HEK293 (cell line): ENCODE measurements at regions not wholly inside any gene's neighbourhood (a gene's known extent, or its start where the extent isn't known, plus 50 kb on each side); places are given as distances from the start of the nearest gene placed in this dataset.
A peak's percentile ranks its signal among the peaks of the same experiment; 100 is the strongest.

Source experiments
- ATF2 ChIP-seq: fragments of 450-650 bp; formaldehyde crosslinking; IDR thresholded peaks from 2 replicates; pipeline ENCODE4 v1.5.1; 2016; ENCODE audit warnings: missing biosample characterization, missing genetic modification characterization, low read depth
- GLI2 ChIP-seq: fragments of 450-650 bp; formaldehyde crosslinking; IDR thresholded peaks from 2 replicates; pipeline ENCODE4; 2017; ENCODE audit warnings: missing biosample characterization, missing genetic modification characterization, low read depth, borderline replicate concordance
- HOXC10 ChIP-seq: sonication (generic); formaldehyde crosslinking; IDR thresholded peaks from 2 replicates; pipeline ENCODE4 v1.8.1; 2023; ENCODE audit warnings: mild to moderate bottlenecking, missing genetic modification reagents
- HOXD13 ChIP-seq: sonication (generic); formaldehyde crosslinking; IDR thresholded peaks from 2 replicates; pipeline ENCODE4 v1.8.0; 2022; ENCODE audit warnings: missing genetic modification reagents, borderline replicate concordance
- PRDM10 ChIP-seq: fragments of 450-650 bp; formaldehyde crosslinking; IDR thresholded peaks from 2 replicates; pipeline ENCODE4 v1.5.1; 2016; ENCODE audit warnings: missing biosample characterization, missing genetic modification characterization
- PRDM4 ChIP-seq: fragments of 450-650 bp; formaldehyde crosslinking; IDR thresholded peaks from 2 replicates; pipeline ENCODE4 v1.5.1; 2017; ENCODE audit warnings: missing biosample characterization, missing genetic modification characterization
- REST ChIP-seq: fragments of 450-650 bp; formaldehyde crosslinking; IDR thresholded peaks from 2 replicates; pipeline ENCODE4 v1.5.1; 2016; ENCODE audit warnings: missing biosample characterization, missing genetic modification characterization
- ZBTB20 ChIP-seq: fragments of 450-650 bp; formaldehyde crosslinking; IDR thresholded peaks from 2 replicates; pipeline ENCODE4 v1.5.1; 2016; ENCODE audit warnings: missing biosample characterization, missing genetic modification characterization
- ZBTB21 ChIP-seq: fragments of 450-650 bp; formaldehyde crosslinking; IDR thresholded peaks from 2 replicates; pipeline ENCODE4 v1.5.1; 2017; ENCODE audit warnings: missing biosample characterization, missing genetic modification characterization
- ZBTB7A ChIP-seq: fragments of 450-650 bp; formaldehyde crosslinking; IDR thresholded peaks from 2 replicates; pipeline ENCODE4 v1.5.1; 2016; ENCODE audit warnings: low read depth, missing biosample characterization, missing genetic modification characterization
- ZNF16 ChIP-seq: fragments of 450-650 bp; formaldehyde crosslinking; IDR thresholded peaks from 2 replicates; pipeline ENCODE4 v1.5.1; 2016; ENCODE audit warnings: low read depth, missing biosample characterization, missing genetic modification characterization
- ZNF184 ChIP-seq: fragments of 450-650 bp; IDR thresholded peaks from 2 replicates; pipeline ENCODE4 v1.5.1; 2018; ENCODE audit warnings: missing biosample characterization, mild to moderate bottlenecking, missing genetic modification characterization
- ZNF341 ChIP-seq: fragments of 450-650 bp; formaldehyde crosslinking; IDR thresholded peaks from 2 replicates; pipeline ENCODE4; 2016; ENCODE audit warnings: low read depth, missing biosample characterization, missing genetic modification characterization
- ZNF585B ChIP-seq: fragments of 450-650 bp; formaldehyde crosslinking; IDR thresholded peaks from 2 replicates; pipeline ENCODE4 v1.5.1; 2016; ENCODE audit warnings: missing biosample characterization, missing genetic modification characterization
- ZNF785 ChIP-seq: fragments of 450-650 bp; formaldehyde crosslinking; IDR thresholded peaks from 2 replicates; pipeline ENCODE4 v1.5.1; 2016; ENCODE audit warnings: missing biosample characterization, missing genetic modification characterization
- ZSCAN23 ChIP-seq: fragments of 450-650 bp; formaldehyde crosslinking; IDR thresholded peaks from 2 replicates; pipeline ENCODE4 v1.5.1; 2016; ENCODE audit warnings: missing biosample characterization, missing genetic modification characterization
- TF ChIP-seq, protein P1 (sequence below): fragments of 450-650 bp; formaldehyde crosslinking; IDR thresholded peaks from 2 replicates; pipeline ENCODE4 v1.5.1; 2016; ENCODE audit warnings: missing biosample characterization, missing genetic modification characterization
- TF ChIP-seq, protein P2 (sequence below): fragments of 450-650 bp; formaldehyde crosslinking; optimal IDR thresholded peaks from 2 replicates; pipeline ENCODE3; 2016; ENCODE audit warnings: missing biosample characterization, mild to moderate bottlenecking, missing genetic modification characterization
- TF ChIP-seq, protein P3 (sequence below): fragments of 450-650 bp; formaldehyde crosslinking; IDR thresholded peaks from 2 replicates; pipeline ENCODE4 v1.5.1; 2016; ENCODE audit warnings: missing biosample characterization, missing genetic modification characterization
- TF ChIP-seq, protein P4 (sequence below): fragments of 450-650 bp; formaldehyde crosslinking; IDR thresholded peaks from 2 replicates; pipeline ENCODE4 v1.5.1; 2016; ENCODE audit warnings: missing biosample characterization, missing genetic modification characterization

DNA sequence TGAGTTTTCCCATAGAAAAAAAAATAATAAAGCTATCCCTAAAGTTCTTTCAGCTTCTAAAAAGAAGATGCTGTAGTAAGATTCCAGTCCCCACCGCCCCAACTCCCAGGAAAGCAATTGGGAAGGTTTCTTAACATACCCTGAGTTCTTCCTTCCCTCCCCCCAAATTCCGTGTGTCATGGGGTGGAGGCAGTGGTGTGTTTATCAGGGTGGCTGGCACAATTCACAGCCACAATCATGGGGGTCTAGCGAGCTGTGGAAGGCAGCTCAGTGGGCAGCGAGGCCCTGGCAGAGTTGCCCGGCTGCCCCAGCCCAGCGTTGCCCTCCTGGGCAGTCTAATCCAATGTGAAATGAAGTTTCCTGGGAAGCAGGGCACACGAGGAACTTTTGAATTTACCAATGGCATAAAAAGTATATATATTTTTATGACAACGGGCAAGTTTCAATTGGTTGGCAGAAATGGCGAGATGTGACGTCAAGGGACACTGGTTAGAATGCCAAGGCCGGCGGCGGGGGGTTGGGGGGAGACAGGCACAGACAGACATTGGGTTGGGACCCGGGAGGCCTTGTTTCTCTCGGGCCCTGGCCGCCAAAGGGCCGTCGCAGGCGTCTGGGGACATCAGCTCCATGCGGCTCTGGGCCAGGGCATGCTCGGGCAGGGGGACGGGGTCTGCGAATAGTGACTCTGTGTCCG, 80.7 kb upstream of the PPARA start (continued):
- TF ChIP-seq, protein P1, sequence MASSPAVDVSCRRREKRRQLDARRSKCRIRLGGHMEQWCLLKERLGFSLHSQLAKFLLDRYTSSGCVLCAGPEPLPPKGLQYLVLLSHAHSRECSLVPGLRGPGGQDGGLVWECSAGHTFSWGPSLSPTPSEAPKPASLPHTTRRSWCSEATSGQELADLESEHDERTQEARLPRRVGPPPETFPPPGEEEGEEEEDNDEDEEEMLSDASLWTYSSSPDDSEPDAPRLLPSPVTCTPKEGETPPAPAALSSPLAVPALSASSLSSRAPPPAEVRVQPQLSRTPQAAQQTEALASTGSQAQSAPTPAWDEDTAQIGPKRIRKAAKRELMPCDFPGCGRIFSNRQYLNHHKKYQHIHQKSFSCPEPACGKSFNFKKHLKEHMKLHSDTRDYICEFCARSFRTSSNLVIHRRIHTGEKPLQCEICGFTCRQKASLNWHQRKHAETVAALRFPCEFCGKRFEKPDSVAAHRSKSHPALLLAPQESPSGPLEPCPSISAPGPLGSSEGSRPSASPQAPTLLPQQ (tag by site-specific recombination): peak; percentile 57
- no peak for TF ChIP-seq ZNF585B (tag by site-specific recombination)
- TF ChIP-seq, protein P2, sequence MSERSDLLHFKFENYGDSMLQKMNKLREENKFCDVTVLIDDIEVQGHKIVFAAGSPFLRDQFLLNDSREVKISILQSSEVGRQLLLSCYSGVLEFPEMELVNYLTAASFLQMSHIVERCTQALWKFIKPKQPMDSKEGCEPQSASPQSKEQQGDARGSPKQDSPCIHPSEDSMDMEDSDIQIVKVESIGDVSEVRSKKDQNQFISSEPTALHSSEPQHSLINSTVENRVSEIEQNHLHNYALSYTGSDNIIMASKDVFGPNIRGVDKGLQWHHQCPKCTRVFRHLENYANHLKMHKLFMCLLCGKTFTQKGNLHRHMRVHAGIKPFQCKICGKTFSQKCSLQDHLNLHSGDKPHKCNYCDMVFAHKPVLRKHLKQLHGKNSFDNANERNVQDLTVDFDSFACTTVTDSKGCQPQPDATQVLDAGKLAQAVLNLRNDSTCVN (tag by site-specific recombination): no peak
- TF ChIP-seq ZNF785 (tag by site-specific recombination): no peak
- TF ChIP-seq REST (tag by site-specific recombination): no peak
- TF ChIP-seq, protein P3, sequence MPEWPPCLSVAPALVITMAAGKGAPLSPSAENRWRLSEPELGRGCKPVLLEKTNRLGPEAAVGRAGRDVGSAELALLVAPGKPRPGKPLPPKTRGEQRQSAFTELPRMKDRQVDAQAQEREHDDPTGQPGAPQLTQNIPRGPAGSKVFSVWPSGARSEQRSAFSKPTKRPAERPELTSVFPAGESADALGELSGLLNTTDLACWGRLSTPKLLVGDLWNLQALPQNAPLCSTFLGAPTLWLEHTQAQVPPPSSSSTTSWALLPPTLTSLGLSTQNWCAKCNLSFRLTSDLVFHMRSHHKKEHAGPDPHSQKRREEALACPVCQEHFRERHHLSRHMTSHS (tag by site-specific recombination): no peak
- no peak for TF ChIP-seq GLI2 (tag by site-specific recombination)
- TF ChIP-seq ZBTB21: peak; percentile 92
- TF ChIP-seq PRDM10 (tag by site-specific recombination): peak; percentile 60
- TF ChIP-seq ZSCAN23 (tag by site-specific recombination): no peak
- TF ChIP-seq ZNF341: peak; percentile 88
- TF ChIP-seq ATF2: peak; percentile 82
- TF ChIP-seq PRDM4 (tag by site-specific recombination): peak; percentile 12; the same call in 1 of the 2 replicates
- TF ChIP-seq ZNF16 (tag by site-specific recombination): no peak
- peak; percentile 66; the same call in 1 of the 2 replicates for TF ChIP-seq ZBTB7A (tag by site-specific recombination)
- peak; percentile 75; the same call in 1 of the 2 replicates for TF ChIP-seq HOXD13
- TF ChIP-seq HOXC10 (CRISPR knock-in tag): peak; percentile 30; the same call in 1 of the 2 replicates
- TF ChIP-seq, protein P4, sequence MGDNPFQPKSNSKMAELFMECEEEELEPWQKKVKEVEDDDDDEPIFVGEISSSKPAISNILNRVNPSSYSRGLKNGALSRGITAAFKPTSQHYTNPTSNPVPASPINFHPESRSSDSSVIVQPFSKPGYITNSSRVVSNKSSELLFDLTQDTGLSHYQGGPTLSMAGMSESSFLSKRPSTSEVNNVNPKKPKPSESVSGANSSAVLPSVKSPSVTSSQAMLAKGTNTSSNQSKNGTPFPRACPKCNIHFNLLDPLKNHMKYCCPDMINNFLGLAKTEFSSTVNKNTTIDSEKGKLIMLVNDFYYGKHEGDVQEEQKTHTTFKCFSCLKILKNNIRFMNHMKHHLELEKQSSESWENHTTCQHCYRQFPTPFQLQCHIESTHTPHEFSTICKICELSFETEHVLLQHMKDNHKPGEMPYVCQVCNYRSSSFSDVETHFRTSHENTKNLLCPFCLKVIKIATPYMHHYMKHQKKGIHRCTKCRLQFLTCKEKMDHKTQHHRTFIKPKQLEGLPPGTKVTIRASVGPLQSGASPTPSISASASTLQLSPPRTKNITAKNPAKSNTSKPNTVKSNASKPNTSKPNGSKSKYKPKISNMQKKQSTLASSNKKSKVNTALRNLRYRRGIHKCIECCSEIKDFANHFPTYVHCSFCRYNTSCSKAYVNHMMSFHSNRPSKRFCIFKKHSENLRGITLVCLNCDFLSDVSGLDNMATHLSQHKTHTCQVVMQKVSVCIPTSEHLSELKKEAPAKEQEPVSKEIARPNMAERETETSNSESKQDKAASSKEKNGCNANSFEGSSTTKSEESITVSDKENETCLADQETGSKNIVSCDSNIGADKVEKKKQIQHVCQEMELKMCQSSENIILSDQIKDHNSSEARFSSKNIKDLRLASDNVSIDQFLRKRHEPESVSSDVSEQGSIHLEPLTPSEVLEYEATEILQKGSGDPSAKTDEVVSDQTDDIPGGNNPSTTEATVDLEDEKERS (tag by site-specific recombination): no peak
- TF ChIP-seq ZBTB20: peak; percentile 86; the same call in 1 of the 2 replicates
- TF ChIP-seq ZNF184: no peak
